PC-3 (cell line): ENCODE measurements at regions not wholly inside any gene's neighbourhood (a gene's known extent, or its start where the extent isn't known, plus 50 kb on each side); places are given as distances from the start of the nearest gene placed in this dataset.

Experiments used
- EZH2phosphoT487 ChIP-seq: fragments of 300-600 bp; sonication (generic); IDR thresholded peaks from 2 replicates; pipeline ENCODE4 v1.6.1; 2018; ENCODE audit warnings: mild to moderate bottlenecking, antibody characterized with exemption, low read length, borderline replicate concordance
- TF ChIP-seq, protein P1 (sequence below): fragments of 300-600 bp; sonication (generic); conservative IDR thresholded peaks from 2 replicates; pipeline ENCODE4 v1.5.1; 2017; ENCODE audit warnings: antibody characterized with exemption, low read depth, mild to moderate bottlenecking, low read length

DNA sequence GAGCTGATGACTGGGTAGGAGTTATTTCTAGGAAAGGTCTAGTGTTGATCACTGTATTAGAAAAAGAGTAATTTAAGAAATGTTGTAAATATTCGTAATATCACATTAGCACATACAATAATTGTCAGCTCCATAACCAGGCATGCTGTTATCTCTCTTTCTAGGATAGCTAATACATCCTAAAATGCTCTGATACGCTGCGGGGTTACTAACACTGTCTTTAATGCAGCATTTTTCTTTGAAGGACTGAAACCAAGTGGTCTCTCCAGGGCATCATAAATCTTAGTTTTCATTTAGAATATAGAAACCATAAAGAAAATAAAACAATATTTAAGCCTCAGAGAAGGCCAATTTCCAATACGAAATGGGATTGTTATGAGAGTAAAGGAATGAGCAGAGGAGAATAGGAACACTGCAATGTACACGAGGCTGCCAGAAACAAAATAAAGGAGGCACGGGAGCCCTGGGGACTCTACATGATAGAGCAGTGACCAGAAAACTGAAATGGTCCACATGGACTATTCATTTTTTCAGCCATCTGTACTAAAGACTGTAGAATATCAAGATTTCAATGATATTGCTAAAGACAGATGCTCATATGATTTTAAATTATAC is 1606.7 kb upstream of the AGA start:
- TF ChIP-seq, protein P1, sequence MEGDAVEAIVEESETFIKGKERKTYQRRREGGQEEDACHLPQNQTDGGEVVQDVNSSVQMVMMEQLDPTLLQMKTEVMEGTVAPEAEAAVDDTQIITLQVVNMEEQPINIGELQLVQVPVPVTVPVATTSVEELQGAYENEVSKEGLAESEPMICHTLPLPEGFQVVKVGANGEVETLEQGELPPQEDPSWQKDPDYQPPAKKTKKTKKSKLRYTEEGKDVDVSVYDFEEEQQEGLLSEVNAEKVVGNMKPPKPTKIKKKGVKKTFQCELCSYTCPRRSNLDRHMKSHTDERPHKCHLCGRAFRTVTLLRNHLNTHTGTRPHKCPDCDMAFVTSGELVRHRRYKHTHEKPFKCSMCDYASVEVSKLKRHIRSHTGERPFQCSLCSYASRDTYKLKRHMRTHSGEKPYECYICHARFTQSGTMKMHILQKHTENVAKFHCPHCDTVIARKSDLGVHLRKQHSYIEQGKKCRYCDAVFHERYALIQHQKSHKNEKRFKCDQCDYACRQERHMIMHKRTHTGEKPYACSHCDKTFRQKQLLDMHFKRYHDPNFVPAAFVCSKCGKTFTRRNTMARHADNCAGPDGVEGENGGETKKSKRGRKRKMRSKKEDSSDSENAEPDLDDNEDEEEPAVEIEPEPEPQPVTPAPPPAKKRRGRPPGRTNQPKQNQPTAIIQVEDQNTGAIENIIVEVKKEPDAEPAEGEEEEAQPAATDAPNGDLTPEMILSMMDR = no peak
- TF ChIP-seq EZH2phosphoT487 = no peak
